ENCODE measurements at regions not wholly inside any gene's neighbourhood (a gene's known extent, or its start where the extent isn't known, plus 50 kb on each side); places are given as distances from the start of the nearest gene placed in this dataset.
A peak's percentile ranks its signal among the peaks of the same experiment; 100 is the strongest.

- H2AFZ ChIP-seq (ENCODE audit: low read depth, low read length): no peak overlapping the region
- H3K4me3 ChIP-seq (replicated peaks in 1 of 3; ENCODE audit: insufficient read depth in 1 of 3, low read depth in 1 of 3, low read length in 3 of 3): no peak overlapping the region
- H3K36me3 ChIP-seq (ENCODE audit: control insufficient read depth in 2 of 2, extremely low read depth in 1 of 2, insufficient read depth in 2 of 2, low read length in 2 of 2): no peaks in the 10 kb centered on the region
- dilution Hi-C loops (cut with MboI; ENCODE audit: extremely low pct_ligation_motif_present, low sequenced_read_pairs) (no loop called here), intact Hi-C loops (cut with micrococcal nuclease) (loop anchor here (2.0 kb wide), 1 partner anchor 15 kb away; no protein-coding TSS in a partner anchor)
- no peaks in the 10 kb centered on the region for H3K79me2 ChIP-seq (ENCODE audit: control insufficient read depth, insufficient read depth, low read length)
- ChIA-PET CTCF (interaction anchor here (0.7 to 1.2 kb wide), 3 partner anchors 12 to 518 kb away, joined by 3 to 4 read pairs (median 3); no protein-coding TSS in a partner anchor), POLR2A (no interaction called here)
- H3K4me2 ChIP-seq (ENCODE audit: insufficient read depth, low read length): no peak overlapping the region
- no peak for FAIRE-seq
- no peaks in the 10 kb centered on the region for H3K9me1 ChIP-seq (replicated peaks; ENCODE audit: control insufficient read depth, extremely low read depth, insufficient read depth, low read length)
- H4K20me1 ChIP-seq (replicated peaks; ENCODE audit: control insufficient read depth, extremely low read depth, insufficient read depth, low read length): no peaks in the 10 kb centered on the region
- H3K9ac ChIP-seq (replicated peaks; ENCODE audit: extremely low read depth, insufficient read depth, low read length): no peak overlapping the region
- DNase-seq (ENCODE audit: low read depth, low spot score): peak; percentile 56
- peaks cover 19% of the 10 kb centered on the region for H3K4me1 ChIP-seq (ENCODE audit: control insufficient read depth, extremely low read depth, insufficient read depth, low read length)
- no peaks in the 10 kb centered on the region for H3K27me3 ChIP-seq (ENCODE audit: control insufficient read depth in 2 of 2, insufficient read depth in 2 of 2, low read length in 2 of 2)
- no peaks in the 10 kb centered on the region for H3K9me3 ChIP-seq (replicated peaks; ENCODE audit: control insufficient read depth, insufficient read depth, low read length)
- no TSS peak for BruUV-seq (replicated peaks)
- TF ChIP-seq GATA2 (IDR thresholded peaks at IDR 0.05; ENCODE audit: insufficient read depth, insufficient read length, low read depth, low read length) (peak; percentile 46), POLR2A (IDR thresholded peaks at IDR 0.05; ENCODE audit: low read depth, low read length) (no peak)
- H3K27ac ChIP-seq (ENCODE audit: insufficient read depth, low read depth, low read length): no peak overlapping the region
These were observed 304.5 kb upstream of the NFE2L3 start for GRCh38 chr7:25847336-25848070.

DNA sequence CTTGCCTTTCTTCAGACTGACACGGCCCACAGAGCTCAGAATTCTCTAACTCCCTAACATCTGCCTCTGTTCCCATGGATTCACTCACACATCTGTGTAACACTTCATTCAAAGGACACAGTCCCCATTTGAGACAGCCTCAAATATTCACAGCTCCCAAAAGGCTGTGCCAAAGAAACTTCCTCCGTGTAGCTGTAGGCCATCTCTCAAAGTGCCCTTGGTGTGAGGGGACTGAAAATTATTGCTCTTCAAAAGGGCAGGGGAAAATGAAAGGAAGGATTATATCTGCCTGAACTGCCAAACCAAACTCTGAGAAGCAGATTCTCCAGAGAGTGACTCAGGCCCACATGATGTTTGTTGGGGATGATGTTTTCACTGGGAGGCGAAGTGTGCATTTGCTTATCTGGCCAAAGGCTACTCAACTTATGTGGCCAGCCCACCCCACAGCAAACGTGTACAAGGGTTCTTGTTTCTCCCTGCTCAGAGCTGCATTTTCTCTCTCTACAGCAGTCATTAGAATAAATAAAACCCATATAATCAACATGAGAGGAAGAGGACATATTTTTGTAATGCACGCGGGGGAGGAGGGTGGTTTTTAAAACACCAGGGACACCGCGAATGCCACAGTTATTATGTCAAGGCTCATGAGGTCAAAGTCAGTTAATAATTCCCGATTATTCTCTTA is 302.4 kb upstream of the NFE2L3 start:
- TF ChIP-seq MYC (IDR thresholded peaks at IDR 0.05; ENCODE audit: low read depth, low read length) (no peak), EZH2 (IDR thresholded peaks at IDR 0.05; ENCODE audit: borderline replicate concordance, low read depth, low read length, severe bottlenecking) (no peak), POLR2AphosphoS5 (IDR thresholded peaks at IDR 0.05; ENCODE audit: insufficient read depth, low read depth, low read length) (no peak), GATA2 (IDR thresholded peaks at IDR 0.05; ENCODE audit: insufficient read depth, insufficient read length, low read depth, low read length) (no peak), CTCF (IDR thresholded peaks at IDR 0.05; ENCODE audit: extremely low read depth in 1 of 2, insufficient read depth in 1 of 2, low read depth in 1 of 2, low read length in 2 of 2) (no peak), FOS (IDR thresholded peaks at IDR 0.05; ENCODE audit: borderline replicate concordance, insufficient read depth, low read length) (no peak), JUN (IDR thresholded peaks at IDR 0.05; ENCODE audit: borderline replicate concordance, insufficient read depth, insufficient read length, low read depth) (no peak), POLR2A (IDR thresholded peaks at IDR 0.05; ENCODE audit: low read depth, low read length) (no peak)
- TF ChIP-seq, protein P1, sequence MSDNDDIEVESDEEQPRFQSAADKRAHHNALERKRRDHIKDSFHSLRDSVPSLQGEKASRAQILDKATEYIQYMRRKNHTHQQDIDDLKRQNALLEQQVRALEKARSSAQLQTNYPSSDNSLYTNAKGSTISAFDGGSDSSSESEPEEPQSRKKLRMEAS (IDR thresholded peaks at IDR 0.05; ENCODE audit: insufficient read depth, insufficient read length): no peak
- DNase-seq (ENCODE audit: low read depth, low spot score) (peak; percentile 90), FAIRE-seq (peak; percentile 78)
- H3K4me3 ChIP-seq (replicated peaks in 1 of 3; ENCODE audit: insufficient read depth in 1 of 3, low read depth in 1 of 3, low read length in 3 of 3): no peak overlapping the region
- H3K27ac ChIP-seq (ENCODE audit: insufficient read depth, low read depth, low read length): peak overlapping the region; percentile 52
- no TSS peak for BruUV-seq (replicated peaks)
- no peaks in the 10 kb centered on the region for H3K79me2 ChIP-seq (ENCODE audit: control insufficient read depth, insufficient read depth, low read length)
- ChIA-PET CTCF (interaction anchor here (1.3 to 1.9 kb wide), 3 partner anchors 458 to 590 kb away, joined by 3 to 12 read pairs (median 7); no protein-coding TSS in a partner anchor), POLR2A (interaction anchor here (0.6 kb wide), 1 partner anchor 57 kb away, joined by 5 read pairs; no protein-coding TSS in a partner anchor)
- no peaks in the 10 kb centered on the region for H4K20me1 ChIP-seq (replicated peaks; ENCODE audit: control insufficient read depth, extremely low read depth, insufficient read depth, low read length)
- H3K9me1 ChIP-seq (replicated peaks; ENCODE audit: control insufficient read depth, extremely low read depth, insufficient read depth, low read length): no peaks in the 10 kb centered on the region
- no peak overlapping the region for H3K9ac ChIP-seq (replicated peaks; ENCODE audit: extremely low read depth, insufficient read depth, low read length)
- no peaks in the 10 kb centered on the region for H3K9me3 ChIP-seq (replicated peaks; ENCODE audit: control insufficient read depth, insufficient read depth, low read length)
- peaks cover 21% of the 10 kb centered on the region for H3K4me1 ChIP-seq (ENCODE audit: control insufficient read depth, extremely low read depth, insufficient read depth, low read length)
- intact Hi-C loops (cut with micrococcal nuclease) (loop anchor here (5.0 kb wide), 1 partner anchor 127 kb away; no protein-coding TSS in a partner anchor), dilution Hi-C loops (cut with MboI; ENCODE audit: extremely low pct_ligation_motif_present, low sequenced_read_pairs) (no loop called here)
- no peaks in the 10 kb centered on the region for H3K36me3 ChIP-seq (ENCODE audit: control insufficient read depth in 2 of 2, extremely low read depth in 1 of 2, insufficient read depth in 2 of 2, low read length in 2 of 2)
- H3K4me2 ChIP-seq (ENCODE audit: insufficient read depth, low read length): peak overlapping the region; percentile 15
- H2AFZ ChIP-seq (ENCODE audit: low read depth, low read length): peak overlapping the region; percentile 67
- peaks cover 9 to 11% of the 10 kb centered on the region in 2 experiments for H3K27me3 ChIP-seq (ENCODE audit: control insufficient read depth in 2 of 2, insufficient read depth in 2 of 2, low read length in 2 of 2)
